ENCODE measurements at regions not wholly inside any gene's neighbourhood (a gene's known extent, or its start where the extent isn't known, plus 50 kb on each side); places are given as distances from the start of the nearest gene placed in this dataset.

DNA sequence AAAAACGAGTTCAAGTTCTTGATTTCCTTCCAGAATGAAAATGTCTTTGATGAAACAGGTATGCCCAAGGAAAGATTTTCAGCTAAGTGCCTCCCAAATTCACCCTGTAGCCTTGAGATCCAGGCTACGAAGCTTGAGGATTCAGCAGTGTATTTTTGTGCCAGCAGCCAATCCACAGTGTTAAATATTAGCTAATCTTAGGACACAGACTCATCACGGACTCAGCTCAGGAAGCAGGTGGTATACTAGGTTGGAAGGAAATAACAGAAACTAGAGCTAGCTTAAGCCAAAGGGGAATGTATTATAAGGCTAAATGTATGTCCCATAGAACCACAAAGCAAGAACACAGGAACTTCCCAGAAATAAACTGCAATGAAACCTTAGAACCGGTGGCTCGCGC is 151.0 kb upstream of the PRSS1 start:
- peaks cover 6% of the 10 kb centered on the region for H3K4me1 Mint-ChIP-seq (ENCODE audit: low read depth, unreplicated experiment)
- no peaks in the 10 kb centered on the region for H3K9me3 Mint-ChIP-seq (ENCODE audit: unreplicated experiment)
- no peak overlapping the region for H3K27ac Mint-ChIP-seq (ENCODE audit: unreplicated experiment)
- no peak for DNase-seq
- peaks cover 2% of the 10 kb centered on the region for H3K27me3 Mint-ChIP-seq (ENCODE audit: unreplicated experiment)
- TF ChIP-seq, protein P1, sequence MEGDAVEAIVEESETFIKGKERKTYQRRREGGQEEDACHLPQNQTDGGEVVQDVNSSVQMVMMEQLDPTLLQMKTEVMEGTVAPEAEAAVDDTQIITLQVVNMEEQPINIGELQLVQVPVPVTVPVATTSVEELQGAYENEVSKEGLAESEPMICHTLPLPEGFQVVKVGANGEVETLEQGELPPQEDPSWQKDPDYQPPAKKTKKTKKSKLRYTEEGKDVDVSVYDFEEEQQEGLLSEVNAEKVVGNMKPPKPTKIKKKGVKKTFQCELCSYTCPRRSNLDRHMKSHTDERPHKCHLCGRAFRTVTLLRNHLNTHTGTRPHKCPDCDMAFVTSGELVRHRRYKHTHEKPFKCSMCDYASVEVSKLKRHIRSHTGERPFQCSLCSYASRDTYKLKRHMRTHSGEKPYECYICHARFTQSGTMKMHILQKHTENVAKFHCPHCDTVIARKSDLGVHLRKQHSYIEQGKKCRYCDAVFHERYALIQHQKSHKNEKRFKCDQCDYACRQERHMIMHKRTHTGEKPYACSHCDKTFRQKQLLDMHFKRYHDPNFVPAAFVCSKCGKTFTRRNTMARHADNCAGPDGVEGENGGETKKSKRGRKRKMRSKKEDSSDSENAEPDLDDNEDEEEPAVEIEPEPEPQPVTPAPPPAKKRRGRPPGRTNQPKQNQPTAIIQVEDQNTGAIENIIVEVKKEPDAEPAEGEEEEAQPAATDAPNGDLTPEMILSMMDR (IDR thresholded peaks at IDR 0.05; ENCODE audit: partially characterized antibody, unreplicated experiment), result no peak
- no peak overlapping the region for H3K4me3 Mint-ChIP-seq (ENCODE audit: unreplicated experiment)
- H3K36me3 Mint-ChIP-seq (ENCODE audit: unreplicated experiment), result no peaks in the 10 kb centered on the region

DNA sequence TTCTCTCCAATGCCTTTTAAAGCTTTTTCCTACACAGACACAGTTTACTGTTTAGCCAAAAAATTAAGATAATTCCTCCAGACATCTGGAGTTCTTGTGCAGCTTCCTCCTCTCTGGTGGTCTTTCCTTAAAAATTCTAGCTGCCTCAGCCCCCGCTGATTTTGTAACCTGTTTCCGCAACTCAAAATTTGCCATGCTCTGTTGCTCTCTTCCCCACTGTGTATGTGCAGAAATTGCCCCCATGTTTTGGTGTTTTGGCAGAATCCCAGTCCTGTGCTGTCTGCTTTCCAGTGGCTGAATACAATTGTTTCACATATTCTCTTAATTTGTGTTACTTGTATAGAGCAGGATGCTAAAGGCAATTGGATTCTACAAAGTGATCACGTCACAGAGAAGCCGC is 151.7 kb upstream of the PRSS1 start:
- no peak overlapping the region for H3K4me3 Mint-ChIP-seq (ENCODE audit: unreplicated experiment)
- peaks cover 2% of the 10 kb centered on the region for H3K27me3 Mint-ChIP-seq (ENCODE audit: unreplicated experiment)
- H3K27ac Mint-ChIP-seq (ENCODE audit: unreplicated experiment), result no peak overlapping the region
- DNase-seq, result no peak
- no peaks in the 10 kb centered on the region for H3K9me3 Mint-ChIP-seq (ENCODE audit: unreplicated experiment)
- TF ChIP-seq, protein P1 (IDR thresholded peaks at IDR 0.05; ENCODE audit: partially characterized antibody, unreplicated experiment), result no peak
- no peaks in the 10 kb centered on the region for H3K36me3 Mint-ChIP-seq (ENCODE audit: unreplicated experiment)
- H3K4me1 Mint-ChIP-seq (ENCODE audit: low read depth, unreplicated experiment), result peaks cover under 1% of the 10 kb centered on the region

DNA sequence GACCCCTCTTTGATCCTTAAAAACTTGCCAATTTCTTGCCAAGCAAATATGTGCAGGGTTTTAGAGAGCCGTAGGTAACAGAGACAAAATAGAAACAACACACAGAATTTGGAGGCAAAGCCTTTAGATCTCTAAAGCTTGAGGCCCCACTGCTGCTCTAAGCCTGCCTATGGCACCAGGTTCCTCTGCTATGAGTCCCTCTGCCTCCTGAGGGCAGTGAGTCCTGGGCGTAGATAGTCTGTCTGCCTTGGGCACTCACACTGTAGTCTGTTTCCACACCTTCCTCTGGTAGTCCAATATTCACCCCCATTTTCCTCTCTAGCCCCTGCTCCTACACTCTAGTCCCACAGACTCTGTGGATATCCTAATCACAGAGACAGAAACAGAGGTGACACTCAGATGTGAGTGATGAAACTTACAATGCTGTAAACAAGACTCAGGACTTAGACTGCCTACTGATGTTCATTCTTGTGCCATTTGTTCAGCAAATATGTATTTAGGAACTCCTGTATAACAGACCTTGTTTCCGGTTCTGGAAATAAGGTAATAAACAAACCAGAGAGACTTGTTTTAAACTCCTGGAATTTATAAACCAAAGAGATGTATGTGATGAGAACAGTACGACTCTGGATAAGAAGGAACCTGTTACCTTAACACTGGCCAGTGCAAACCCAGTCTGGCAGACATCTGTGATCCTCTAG is 153.3 kb upstream of the PRSS1 start:
- H3K36me3 Mint-ChIP-seq (ENCODE audit: unreplicated experiment), result no peaks in the 10 kb centered on the region
- TF ChIP-seq, protein P1 (IDR thresholded peaks at IDR 0.05; ENCODE audit: partially characterized antibody, unreplicated experiment), result no peak
- H3K9me3 Mint-ChIP-seq (ENCODE audit: unreplicated experiment), result no peaks in the 10 kb centered on the region
- H3K4me1 Mint-ChIP-seq (ENCODE audit: low read depth, unreplicated experiment), result no peaks in the 10 kb centered on the region
- peaks cover 2% of the 10 kb centered on the region for H3K27me3 Mint-ChIP-seq (ENCODE audit: unreplicated experiment)
- no peak for DNase-seq
- no peak overlapping the region for H3K27ac Mint-ChIP-seq (ENCODE audit: unreplicated experiment)
- no peak overlapping the region for H3K4me3 Mint-ChIP-seq (ENCODE audit: unreplicated experiment)

DNA sequence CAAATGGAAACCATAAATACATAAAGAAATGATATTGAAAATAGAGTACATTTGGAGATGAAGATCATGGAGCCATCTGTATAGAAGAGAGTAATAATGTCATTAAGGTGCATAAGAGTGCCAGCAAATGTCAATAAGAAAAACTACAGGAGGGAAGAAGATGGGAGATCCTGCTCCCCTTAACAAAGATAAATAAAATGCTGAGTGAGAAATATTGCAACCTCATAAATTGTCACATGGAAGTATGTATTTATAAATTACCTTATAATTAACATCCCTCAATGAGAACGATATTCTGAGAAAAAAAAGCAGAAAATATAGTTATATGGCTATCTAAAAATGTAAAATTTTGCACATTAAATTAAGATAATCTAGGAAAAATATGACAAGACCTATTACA is 155.2 kb upstream of the PRSS1 start:
- no peak for DNase-seq
- H3K27ac Mint-ChIP-seq (ENCODE audit: unreplicated experiment), result no peak overlapping the region
- H3K4me3 Mint-ChIP-seq (ENCODE audit: unreplicated experiment), result no peak overlapping the region
- H3K27me3 Mint-ChIP-seq (ENCODE audit: unreplicated experiment), result peaks cover 2% of the 10 kb centered on the region
- TF ChIP-seq, protein P1 (IDR thresholded peaks at IDR 0.05; ENCODE audit: partially characterized antibody, unreplicated experiment), result no peak
- H3K9me3 Mint-ChIP-seq (ENCODE audit: unreplicated experiment), result no peaks in the 10 kb centered on the region
- H3K36me3 Mint-ChIP-seq (ENCODE audit: unreplicated experiment), result no peaks in the 10 kb centered on the region
- no peaks in the 10 kb centered on the region for H3K4me1 Mint-ChIP-seq (ENCODE audit: low read depth, unreplicated experiment)

DNA sequence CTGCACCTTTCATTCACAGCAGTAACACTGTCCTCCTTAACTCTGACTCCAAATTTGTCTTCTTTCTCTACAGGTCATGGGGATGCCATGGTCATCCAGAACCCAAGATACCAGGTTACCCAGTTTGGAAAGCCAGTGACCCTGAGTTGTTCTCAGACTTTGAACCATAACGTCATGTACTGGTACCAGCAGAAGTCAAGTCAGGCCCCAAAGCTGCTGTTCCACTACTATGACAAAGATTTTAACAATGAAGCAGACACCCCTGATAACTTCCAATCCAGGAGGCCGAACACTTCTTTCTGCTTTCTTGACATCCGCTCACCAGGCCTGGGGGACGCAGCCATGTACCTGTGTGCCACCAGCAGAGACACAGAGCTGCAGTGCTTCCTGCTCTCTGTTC is 156.2 kb upstream of the PRSS1 start:
- H3K4me3 Mint-ChIP-seq (ENCODE audit: unreplicated experiment), result no peak overlapping the region
- H3K9me3 Mint-ChIP-seq (ENCODE audit: unreplicated experiment), result no peaks in the 10 kb centered on the region
- no peaks in the 10 kb centered on the region for H3K4me1 Mint-ChIP-seq (ENCODE audit: low read depth, unreplicated experiment)
- no peak overlapping the region for H3K27ac Mint-ChIP-seq (ENCODE audit: unreplicated experiment)
- DNase-seq, result no peak
- no peaks in the 10 kb centered on the region for H3K36me3 Mint-ChIP-seq (ENCODE audit: unreplicated experiment)
- TF ChIP-seq, protein P1 (IDR thresholded peaks at IDR 0.05; ENCODE audit: partially characterized antibody, unreplicated experiment), result no peak
- H3K27me3 Mint-ChIP-seq (ENCODE audit: unreplicated experiment), result peaks cover 2% of the 10 kb centered on the region
